PC-9 (cell line): ENCODE measurements at regions not wholly inside any gene's neighbourhood (a gene's known extent, or its start where the extent isn't known, plus 50 kb on each side); places are given as distances from the start of the nearest gene placed in this dataset.
A peak's percentile ranks its signal among the peaks of the same experiment; 100 is the strongest.

Experiments used
- BruUV-seq: library from RNA; stranded (reverse); fragments of 400-500 nt; replicated peaks from 2 replicates; lab custom pipeline; 2021; lab: Mats Ljungman, UMichigan
- CTCF ChIA-PET: fragments of 300-600 bp; sonication (Branson Sonifier 250); formaldehyde crosslinking; loops from one replicate; lab custom pipeline; 2022; ENCODE audit warnings: antibody characterized with exemption; lab: Charles Lee
- POLR2A ChIA-PET: fragments of 300-600 bp; sonication (Branson Sonifier 250); formaldehyde crosslinking; loops from one replicate; lab custom pipeline; 2022; ENCODE audit warnings: antibody characterized with exemption; ENCODE audit not compliant: unreplicated experiment; lab: Charles Lee
- DNase-seq, 2 experiments: peaks; one replicate each; pipeline versions ENCODE4 v3.0.0 to v3.0.0-alpha.2; 2015 to 2022; ENCODE audit warnings: mixed read lengths in 1 of 2
- H2AFZ ChIP-seq: fragments of 200-600 bp; sonication (generic); 2 replicates; pipeline ENCODE4 v1.8.1; 2017; ENCODE audit warnings: antibody characterized with exemption
- H3F3A ChIP-seq: fragments of 200-600 bp; sonication (generic); 2 replicates; pipeline ENCODE4 v1.8.1; 2017; ENCODE audit warnings: antibody characterized with exemption, mild to moderate bottlenecking, low read depth; ENCODE audit not compliant: insufficient read depth
- H3K27ac ChIP-seq: fragments of 200-600 bp; sonication (generic); 2 replicates; pipeline ENCODE4 v1.6.1; 2016; ENCODE audit warnings: mixed run types
- H3K27me3 ChIP-seq: fragments of 200-600 bp; sonication (generic); 2 replicates; pipeline ENCODE4 v1.6.1; 2016; ENCODE audit warnings: low read depth, mixed run types; ENCODE audit not compliant: insufficient read depth
- H3K36me3 ChIP-seq: fragments of 200-600 bp; sonication (generic); 2 replicates; pipeline ENCODE4 v1.6.1; 2016; ENCODE audit warnings: low read depth, mixed run types
- H3K4me1 ChIP-seq: fragments of 200-600 bp; sonication (generic); replicated peaks from 2 replicates; pipeline ENCODE4 v1.6.1; 2016; ENCODE audit warnings: mixed run types; ENCODE audit not compliant: insufficient read depth
- H3K4me2 ChIP-seq: fragments of 200-600 bp; sonication (generic); 2 replicates; pipeline ENCODE4 v1.6.1; 2017; ENCODE audit warnings: mixed run types
- H3K4me3 ChIP-seq: fragments of 200-600 bp; sonication (generic); 2 replicates; pipeline ENCODE4 v1.6.1; 2016; ENCODE audit warnings: mixed run types
- H3K79me2 ChIP-seq: fragments of 200-600 bp; sonication (generic); 2 replicates; pipeline ENCODE4 v1.6.1; 2017; ENCODE audit warnings: low read depth, mixed run types
- H3K9me2 ChIP-seq: fragments of 200-600 bp; sonication (generic); 2 replicates; pipeline ENCODE4 v1.8.1; 2017; ENCODE audit warnings: mild to moderate bottlenecking; ENCODE audit not compliant: insufficient read depth
- H3K9me3 ChIP-seq: fragments of 200-600 bp; sonication (generic); 2 replicates; pipeline ENCODE4 v1.8.1; 2016; ENCODE audit warnings: low read depth; ENCODE audit not compliant: insufficient read depth
- H4K20me1 ChIP-seq: fragments of 200-600 bp; sonication (generic); 2 replicates; pipeline ENCODE4 v1.8.1; 2017; ENCODE audit not compliant: insufficient read depth
- CTCF ChIP-seq: fragments of 200-600 bp; sonication (generic); conservative IDR thresholded peaks from 2 replicates; pipeline ENCODE4 v1.6.1; 2017; ENCODE audit warnings: mixed run types, antibody characterized with exemption, mild to moderate bottlenecking, moderate library complexity
- EZH2 ChIP-seq: fragments of 200-600 bp; sonication (generic); IDR thresholded peaks from 2 replicates; pipeline ENCODE4 v1.8.0; 2017; ENCODE audit warnings: antibody characterized with exemption, low read depth
- intact Hi-C: fragments of 100-400 bp; cut with micrococcal nuclease; formaldehyde crosslinking; loops from one replicate; pipeline ENCODE4 v1.10.0; 2022; ENCODE audit not compliant: unreplicated experiment

DNA sequence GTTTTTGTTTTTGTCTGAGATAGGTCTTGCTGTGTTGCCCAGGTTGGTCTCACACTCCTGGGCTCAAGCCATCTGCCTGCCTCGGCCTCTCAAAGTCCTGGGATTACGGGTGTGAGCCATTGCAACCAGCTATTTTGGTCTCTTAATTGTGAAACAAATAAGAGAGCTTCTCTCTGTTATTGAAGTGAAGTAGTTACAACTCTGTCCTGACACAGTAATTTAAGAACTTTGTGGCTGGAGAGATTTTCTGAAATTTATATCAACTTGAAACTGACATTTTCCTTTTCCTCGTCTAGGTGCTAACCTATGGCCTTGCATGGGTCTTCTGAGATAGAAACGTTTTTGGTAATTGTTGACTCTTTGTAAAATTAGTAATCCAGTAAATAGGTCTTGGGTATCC, 122.1 kb upstream of the DOK5 start:
- no peak for TF ChIP-seq CTCF
- TF ChIP-seq EZH2, result no peak
- POLR2A ChIA-PET, result no interaction called here

GRCh38 chr20:54355631-54356280, 119.6 kb upstream of the DOK5 start:
- ChIA-PET CTCF (interaction anchor here (0.7 kb wide), 2 partner anchors 86 to 1852 kb away, joined by 4 to 9 read pairs; no protein-coding TSS in a partner anchor), POLR2A (no interaction called here)
- TF ChIP-seq CTCF, result no peak
- no peak for TF ChIP-seq EZH2
- H4K20me1 ChIP-seq, result no peaks in the 10 kb centered on the region
- no peak overlapping the region for H3K4me3 ChIP-seq
- H3K4me1 ChIP-seq, result no peaks in the 10 kb centered on the region
- no peaks in the 10 kb centered on the region for H3K27me3 ChIP-seq
- BruUV-seq, result no TSS peak
- H2AFZ ChIP-seq, result no peak overlapping the region
- H3K9me3 ChIP-seq, result no peaks in the 10 kb centered on the region
- H3K27ac ChIP-seq, result no peak overlapping the region
- DNase-seq, result no peak
- no peaks in the 10 kb centered on the region for H3K36me3 ChIP-seq
- intact Hi-C loops, result no loop called here
- no peak overlapping the region for H3K4me2 ChIP-seq
- H3F3A ChIP-seq, result no peaks in the 10 kb centered on the region; the same call in 1 of the 2 replicates
- H3K79me2 ChIP-seq, result no peaks in the 10 kb centered on the region
- no peaks in the 10 kb centered on the region for H3K9me2 ChIP-seq

More for the DNA sequence above, 122.1 kb upstream of the DOK5 start:
- no peaks in the 10 kb centered on the region for H3K9me3 ChIP-seq
- H3K4me3 ChIP-seq, result no peak overlapping the region
- no peak for DNase-seq
- no peaks in the 10 kb centered on the region for H3K9me2 ChIP-seq
- no peaks in the 10 kb centered on the region for H3K36me3 ChIP-seq
- no peaks in the 10 kb centered on the region for H3F3A ChIP-seq
- CTCF ChIA-PET, result no interaction called here
- 0 out of 2 replicates have a peak, but pooled peaks cover 6% of the 10 kb centered on the region for H3K4me1 ChIP-seq
- no peak overlapping the region for H3K27ac ChIP-seq
- H2AFZ ChIP-seq, result 0 out of 2 replicates have a peak overlapping the region, but pooled peaks have one; percentile 3
- H3K27me3 ChIP-seq, result no peaks in the 10 kb centered on the region
- BruUV-seq, result no TSS peak
- intact Hi-C loops, result no loop called here
- no peaks in the 10 kb centered on the region for H3K79me2 ChIP-seq
- H3K4me2 ChIP-seq, result no peak overlapping the region
- no peaks in the 10 kb centered on the region for H4K20me1 ChIP-seq

DNA sequence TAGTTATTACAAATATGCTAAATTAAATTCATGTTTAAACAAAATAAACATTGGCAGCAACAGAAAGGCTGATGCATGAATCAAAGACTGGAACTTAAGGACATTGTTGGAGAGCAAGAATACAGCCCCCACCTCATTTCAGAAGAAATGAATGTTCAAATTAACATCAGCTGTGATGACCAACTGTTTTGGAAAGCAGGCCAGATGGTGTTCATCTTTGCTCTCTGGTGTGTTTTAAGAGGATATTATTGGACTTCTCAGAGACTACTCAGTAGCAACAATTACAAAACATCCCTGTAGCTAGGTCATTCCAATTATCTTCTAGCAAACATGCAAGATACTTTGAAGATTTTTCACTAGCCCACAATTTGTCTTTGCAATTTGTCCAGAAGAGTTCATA, 118.6 kb upstream of the DOK5 start:
- POLR2A ChIA-PET, result no interaction called here
- Histone ChIP-seq H3K36me3 (no peaks in the 10 kb centered on the region), H3K9me3 (no peaks in the 10 kb centered on the region), H3K4me1 (no peaks in the 10 kb centered on the region), H3F3A (no peaks in the 10 kb centered on the region; the same call in 1 of the 2 replicates), H3K9me2 (no peaks in the 10 kb centered on the region), H3K4me2 (no peak overlapping the region), H4K20me1 (no peaks in the 10 kb centered on the region), H3K79me2 (no peaks in the 10 kb centered on the region), H3K27ac (no peak overlapping the region), H2AFZ (no peak overlapping the region), H3K27me3 (no peaks in the 10 kb centered on the region), H3K4me3 (no peak overlapping the region)
- DNase-seq, result no peak
- BruUV-seq, result no TSS peak
- no peak for TF ChIP-seq EZH2
- CTCF ChIA-PET, result no interaction called here
- intact Hi-C loops, result no loop called here

GRCh38 chr20:54361475-54361874, 113.9 kb upstream of the DOK5 start:
- H3F3A ChIP-seq, result no peaks in the 10 kb centered on the region; the same call in 1 of the 2 replicates
- no peak overlapping the region for H3K4me3 ChIP-seq
- H3K4me1 ChIP-seq, result no peaks in the 10 kb centered on the region
- ChIA-PET CTCF (no interaction called here), POLR2A (no interaction called here)
- no peaks in the 10 kb centered on the region for H3K27me3 ChIP-seq
- H3K79me2 ChIP-seq, result no peaks in the 10 kb centered on the region
- no peak for TF ChIP-seq CTCF
- TF ChIP-seq EZH2, result no peak
- H2AFZ ChIP-seq, result no peak overlapping the region
- H4K20me1 ChIP-seq, result no peaks in the 10 kb centered on the region
- intact Hi-C loops, result no loop called here
- no peak overlapping the region for H3K27ac ChIP-seq
- no peak overlapping the region for H3K4me2 ChIP-seq
- DNase-seq, result no peak
- BruUV-seq, result no TSS peak
- H3K9me3 ChIP-seq, result no peaks in the 10 kb centered on the region
- no peaks in the 10 kb centered on the region for H3K36me3 ChIP-seq
- no peaks in the 10 kb centered on the region for H3K9me2 ChIP-seq
